AG04449 (cell line): ENCODE measurements at regions not wholly inside any gene's neighbourhood (a gene's known extent, or its start where the extent isn't known, plus 50 kb on each side); places are given as distances from the start of the nearest gene placed in this dataset.
"Not testable (repeated sequence)": the region's sequence is repeated elsewhere in the genome, so short reads cannot be mapped to it uniquely, and the experiment has no call there.

Experiments used
- CTCF ChIA-PET: fragments of 350-600 bp; formaldehyde crosslinking; extraction: SDS; loops from one replicate; lab custom pipeline; 2021; ENCODE audit warnings: antibody characterized with exemption; lab: Yijun Ruan, JAX
- POLR2A ChIA-PET: fragments of 400-600, 350-600 bp; formaldehyde crosslinking; extraction: SDS; loops from one replicate; lab custom pipeline; 2020; ENCODE audit warnings: antibody characterized with exemption, inconsistent platforms; lab: Yijun Ruan, JAX
- DNase-seq: peaks from one replicate; pipeline ENCODE4 v3.0.0-alpha.2; 2010; ENCODE audit warnings: low read depth, low spot score
- H3K4me3 ChIP-seq: 2 replicates; pipeline ENCODE4 v1.5.1; 2011; ENCODE audit warnings: low read depth, mild to moderate bottlenecking, control low read depth, low read length
- CTCF ChIP-seq: IDR thresholded peaks from one replicate; pipeline ENCODE4 v1.5.1; 2011; ENCODE audit warnings: mild to moderate bottlenecking, moderate library complexity, low read length, control low read depth, inconsistent platforms; ENCODE audit not compliant: insufficient read depth; ENCODE audit errors: missing control alignments

- CTCF ChIA-PET: no interaction called here
- no peak overlapping the region for H3K4me3 ChIP-seq
- no peak for DNase-seq
- no peak for TF ChIP-seq CTCF
- POLR2A ChIA-PET: no interaction called here
These were observed 328.9 kb downstream of the GPD2 start for GRCh38 chr2:156765043-156765442.

- no peak for TF ChIP-seq CTCF
- ChIA-PET POLR2A (no interaction called here), CTCF (no interaction called here)
- no peak overlapping the region for H3K4me3 ChIP-seq
- DNase-seq: no peak
These were observed 329.3 kb downstream of the GPD2 start for GRCh38 chr2:156765450-156765849.

DNA sequence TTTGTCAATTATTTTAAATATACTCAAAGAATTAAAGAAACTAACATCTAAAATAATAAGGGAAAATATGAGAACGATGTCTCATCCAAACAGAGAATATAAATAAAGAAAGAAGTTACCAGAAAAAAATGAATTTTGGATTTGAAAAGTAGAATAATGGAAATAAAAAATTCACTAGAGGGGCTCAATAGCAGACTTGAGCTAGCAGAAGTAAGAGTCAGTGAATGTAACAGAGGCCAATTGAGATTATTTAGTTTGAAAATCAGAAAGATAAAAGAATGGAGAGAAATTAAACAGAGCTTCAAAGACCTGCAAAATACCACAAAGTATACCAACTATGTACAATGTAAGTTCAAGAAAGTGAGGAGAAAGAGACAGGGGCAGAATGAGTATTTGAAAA, 333.6 kb downstream of the GPD2 start:
- TF ChIP-seq CTCF: no peak
- no peak for DNase-seq
- H3K4me3 ChIP-seq: no peak overlapping the region
- CTCF ChIA-PET: no interaction called here
- POLR2A ChIA-PET: no interaction called here

DNA sequence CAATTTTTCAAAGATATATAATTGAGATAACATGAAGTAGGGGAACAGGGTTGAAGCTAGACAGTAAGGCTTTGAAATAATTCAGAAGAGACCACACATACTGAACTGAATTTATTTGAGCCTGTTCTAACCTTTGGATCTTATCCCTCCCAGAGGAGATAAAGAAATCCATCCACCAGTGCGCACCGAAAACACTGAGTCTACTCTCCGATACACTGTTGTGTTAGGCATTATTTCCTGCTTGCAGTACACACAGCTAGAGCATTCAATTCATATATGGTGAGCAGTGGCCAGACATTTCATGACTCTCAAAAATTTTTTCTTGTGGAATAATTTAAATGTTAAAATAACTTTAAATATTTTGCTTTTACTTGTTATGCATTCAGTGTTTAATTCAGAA, 342.7 kb downstream of the GPD2 start:
- TF ChIP-seq CTCF: no peak
- no peak overlapping the region for H3K4me3 ChIP-seq

GRCh38 chr2:156779416-156780120, 343.4 kb downstream of the GPD2 start:
- DNase-seq: no peak
- POLR2A ChIA-PET: no interaction called here
- TF ChIP-seq CTCF: no peak
- CTCF ChIA-PET: no interaction called here
- no peak overlapping the region for H3K4me3 ChIP-seq

More for the DNA sequence above, 342.7 kb downstream of the GPD2 start:
- DNase-seq: no peak
- POLR2A ChIA-PET: no interaction called here
- CTCF ChIA-PET: no interaction called here

DNA sequence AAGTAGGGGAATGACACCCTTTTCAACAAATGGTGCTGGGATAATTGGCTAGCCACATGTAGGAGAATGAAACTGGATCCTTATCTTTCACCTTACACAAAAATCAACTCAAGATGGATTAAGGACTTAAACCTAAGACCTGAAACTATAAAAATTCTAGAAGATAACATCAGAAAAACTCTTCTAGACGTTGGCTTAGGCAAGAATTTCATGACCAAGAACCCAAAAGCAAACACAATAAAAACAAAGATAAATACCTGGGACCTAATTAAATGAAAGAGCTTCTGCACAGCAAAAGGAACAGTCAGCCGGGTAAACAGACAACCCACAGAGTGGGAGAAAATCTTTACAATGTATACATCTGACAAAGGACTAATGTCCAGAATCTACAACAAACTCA, 345.5 kb downstream of the GPD2 start:
- POLR2A ChIA-PET, DNase-seq, H3K4me3 ChIP-seq, CTCF ChIA-PET: not testable (repeated sequence)
